ACC112 (cell line): ENCODE measurements at regions not wholly inside any gene's neighbourhood (a gene's known extent, or its start where the extent isn't known, plus 50 kb on each side); places are given as distances from the start of the nearest gene placed in this dataset.
"Not testable (repeated sequence)": the region's sequence is repeated elsewhere in the genome, so short reads cannot be mapped to it uniquely, and the experiment has no call there.

Source experiments
- H2AFZ ChIP-seq: fragments of 200-600 bp; sonication (generic); one replicate; pipeline ENCODE4 v1.6.0; 2017; ENCODE audit warnings: antibody characterized with exemption, low read length; ENCODE audit not compliant: unreplicated experiment
- H3K27ac ChIP-seq: fragments of 200-600 bp; sonication (generic); 2 replicates; pipeline ENCODE4 v1.5.1; 2014; ENCODE audit warnings: low read depth, mild to moderate bottlenecking, antibody characterized with exemption, low read length, moderate library complexity
- H3K27me3 ChIP-seq: fragments of 200-600 bp; sonication (generic); 2 replicates; pipeline ENCODE4 v1.6.1; 2014; ENCODE audit warnings: mild to moderate bottlenecking, antibody characterized with exemption, low read length, moderate library complexity, mixed read lengths; ENCODE audit not compliant: insufficient read depth
- H3K36me3 ChIP-seq: fragments of 200-600 bp; sonication (generic); 2 replicates; pipeline ENCODE4 v1.6.1; 2016; ENCODE audit warnings: mild to moderate bottlenecking, antibody characterized with exemption, low read length, moderate library complexity, mixed read lengths; ENCODE audit not compliant: insufficient read depth
- H3K4me1 ChIP-seq: fragments of 200-600 bp; sonication (generic); one replicate; pipeline ENCODE4 v1.6.1; 2016; ENCODE audit warnings: low read length, mixed read lengths; ENCODE audit not compliant: insufficient read depth, unreplicated experiment, control insufficient read depth
- H3K4me3 ChIP-seq: fragments of 200-600 bp; sonication (generic); 2 replicates; pipeline ENCODE4 v1.5.1; 2014; ENCODE audit warnings: mild to moderate bottlenecking, low read depth, low read length
- H3K79me2 ChIP-seq: fragments of 200-600 bp; sonication (generic); one replicate; pipeline ENCODE4 v1.6.0; 2016; ENCODE audit warnings: low read length; ENCODE audit not compliant: control insufficient read depth, unreplicated experiment, insufficient read depth

DNA sequence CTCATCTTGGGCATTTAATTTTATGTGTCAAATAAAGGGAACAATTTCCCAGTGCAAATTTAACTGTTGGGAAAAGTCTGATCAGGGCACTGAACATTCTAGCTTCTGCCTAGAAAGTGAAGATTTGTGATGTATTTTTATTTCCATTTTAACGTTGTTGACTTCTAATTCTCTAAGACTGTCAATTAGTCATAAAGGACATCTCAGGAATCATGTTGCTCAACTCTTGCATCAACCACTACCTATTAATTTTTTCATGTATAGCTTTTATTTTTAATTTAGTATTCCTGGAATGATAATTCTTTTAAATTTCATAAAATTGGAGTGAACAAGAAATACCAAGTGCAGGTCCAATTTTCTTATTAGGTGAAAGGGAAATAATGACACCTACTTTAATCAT lies 87.9 kb upstream of the METAP2 start:
- H3K79me2 ChIP-seq = no peaks in the 10 kb centered on the region
- H3K4me1 ChIP-seq = peaks cover 24% of the 10 kb centered on the region
- no peak overlapping the region for H3K27ac ChIP-seq
- peak overlapping the region; percentile 96 for H2AFZ ChIP-seq
- H3K27me3 ChIP-seq = peaks cover 5% of the 10 kb centered on the region; the same call in 1 of the 2 replicates
- H3K4me3 ChIP-seq = peak overlapping the region; percentile 78
- H3K36me3 ChIP-seq = no peaks in the 10 kb centered on the region

DNA sequence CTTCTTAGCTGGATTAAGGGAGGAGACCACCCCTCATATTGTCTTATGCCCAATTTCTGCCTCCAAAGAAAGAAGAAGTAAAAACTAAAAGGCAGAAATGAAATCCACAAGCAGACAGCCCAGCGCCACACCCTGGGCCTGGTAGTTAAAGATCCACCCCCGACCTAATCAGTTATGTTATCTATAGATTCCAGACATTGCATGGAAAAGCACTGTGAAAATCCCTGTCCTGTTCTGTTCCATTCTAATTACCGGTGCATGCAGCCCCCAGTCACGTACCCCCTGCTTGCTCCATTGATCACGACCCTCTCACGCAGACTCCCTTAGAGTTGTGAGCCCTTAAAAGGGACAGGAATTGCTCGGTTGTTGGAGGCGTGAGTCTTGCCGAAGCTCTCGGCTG lies 85.7 kb upstream of the METAP2 start:
- not testable (repeated sequence) for H3K27me3 ChIP-seq, H3K4me3 ChIP-seq, H3K27ac ChIP-seq, H3K79me2 ChIP-seq, H2AFZ ChIP-seq, H3K36me3 ChIP-seq
- H3K4me1 ChIP-seq = peaks cover 17% of the 10 kb centered on the region

DNA sequence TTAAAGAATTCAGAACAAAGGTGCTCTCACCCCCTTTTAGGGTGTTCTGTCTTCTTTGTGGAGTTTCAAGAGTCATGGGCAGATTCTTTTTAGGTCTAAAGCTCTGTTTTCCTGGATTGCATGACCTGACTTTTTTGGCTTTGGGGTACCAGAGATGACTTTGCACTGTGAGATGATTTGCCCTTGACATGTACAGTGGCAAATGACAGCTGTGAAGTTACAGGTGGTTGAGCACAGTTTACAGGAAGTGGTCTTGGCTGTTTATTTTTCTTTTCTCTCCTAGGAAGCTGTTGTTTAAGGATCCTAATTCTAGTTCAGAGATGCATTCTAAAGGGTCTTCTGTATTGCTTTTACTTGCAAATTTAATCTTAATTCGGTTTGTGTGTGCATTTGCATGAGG lies 83.8 kb upstream of the METAP2 start:
- no peak overlapping the region for H3K4me3 ChIP-seq
- no peak overlapping the region for H3K27ac ChIP-seq
- peaks cover 8% of the 10 kb centered on the region; the same call in 1 of the 2 replicates for H3K27me3 ChIP-seq
- no peak overlapping the region for H2AFZ ChIP-seq
- peaks cover 4% of the 10 kb centered on the region for H3K4me1 ChIP-seq
- no peaks in the 10 kb centered on the region for H3K36me3 ChIP-seq
- no peaks in the 10 kb centered on the region for H3K79me2 ChIP-seq

DNA sequence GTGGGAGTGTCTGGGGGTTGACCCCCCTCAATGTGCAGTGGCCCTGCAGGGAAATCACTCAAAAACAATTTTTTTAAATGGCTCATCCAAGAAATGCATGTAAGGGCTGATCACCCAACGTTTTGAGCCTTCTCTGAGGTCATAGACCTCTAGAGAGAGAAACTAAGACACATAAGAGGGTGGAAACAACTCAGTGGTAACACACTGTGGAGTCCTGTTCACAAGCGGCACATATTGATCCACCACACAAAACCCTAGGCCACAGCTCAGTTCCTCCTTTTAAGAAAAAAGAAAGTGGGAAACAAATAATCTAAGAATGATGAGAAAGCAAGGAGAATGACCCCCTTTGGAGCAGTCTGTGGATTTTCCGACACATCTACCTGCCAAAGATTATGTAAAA lies 83.0 kb upstream of the METAP2 start:
- H3K27me3 ChIP-seq = peaks cover 11% of the 10 kb centered on the region; the same call in 1 of the 2 replicates
- no peak overlapping the region for H3K27ac ChIP-seq
- no peaks in the 10 kb centered on the region for H3K36me3 ChIP-seq
- no peaks in the 10 kb centered on the region for H3K79me2 ChIP-seq
- no peak overlapping the region for H3K4me3 ChIP-seq
- H2AFZ ChIP-seq = no peak overlapping the region
- H3K4me1 ChIP-seq = peaks cover under 1% of the 10 kb centered on the region

DNA sequence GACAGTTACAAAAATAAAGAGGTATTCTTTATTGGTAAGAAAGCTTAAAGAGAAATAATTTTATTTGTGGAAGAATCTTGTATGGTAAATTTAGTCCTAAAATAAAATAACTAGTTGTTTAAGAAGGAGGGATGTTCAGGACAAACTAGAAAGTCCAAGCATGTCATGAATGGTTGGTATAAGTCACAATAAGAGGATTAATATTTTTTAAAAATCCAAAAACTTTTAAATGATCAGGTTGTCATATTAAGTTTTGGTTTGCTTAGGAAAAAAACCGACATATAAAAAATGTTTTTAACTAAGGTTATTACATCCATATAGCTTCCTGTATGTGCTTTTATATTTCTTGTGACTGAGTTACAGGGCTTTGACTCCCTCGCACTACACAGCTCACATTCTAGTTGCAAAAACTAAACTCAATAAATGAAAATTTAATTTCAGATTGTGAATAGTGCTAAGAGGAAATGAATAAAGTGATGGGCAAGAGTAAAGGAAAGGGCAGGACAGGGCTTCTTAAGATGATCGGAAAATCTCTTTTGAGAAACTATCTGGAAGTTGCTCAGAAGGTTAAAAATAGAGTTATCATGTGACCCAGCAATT lies 80.7 kb upstream of the METAP2 start:
- Histone ChIP-seq H2AFZ (no peak overlapping the region), H3K79me2 (no peaks in the 10 kb centered on the region), H3K36me3 (no peaks in the 10 kb centered on the region), H3K4me3 (no peak overlapping the region), H3K27me3 (peaks cover 13% of the 10 kb centered on the region; the same call in 1 of the 2 replicates), H3K4me1 (peaks cover 8% of the 10 kb centered on the region), H3K27ac (no peak overlapping the region)

DNA sequence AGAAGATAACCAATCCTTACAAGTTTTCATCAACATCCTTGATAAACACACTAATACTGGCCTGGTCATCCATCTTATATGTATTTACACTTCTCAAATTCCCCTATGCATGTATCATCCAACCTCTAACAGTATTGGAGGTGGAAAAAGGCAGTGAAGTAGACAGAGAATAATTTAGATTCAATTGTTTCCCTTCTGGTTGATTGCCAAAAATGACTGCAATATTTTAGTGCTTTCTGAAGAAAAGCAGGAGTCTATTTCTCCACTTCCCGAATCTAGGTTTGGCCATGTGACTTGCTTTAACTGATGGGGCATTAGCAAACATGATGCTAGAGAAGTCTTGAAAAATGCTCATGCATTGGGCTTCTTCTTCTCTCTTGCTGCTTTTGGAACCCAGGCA lies 78.3 kb upstream of the METAP2 start:
- Histone ChIP-seq H3K4me1 (peaks cover 8% of the 10 kb centered on the region), H2AFZ (no peak overlapping the region), H3K36me3 (no peaks in the 10 kb centered on the region), H3K79me2 (no peaks in the 10 kb centered on the region), H3K27ac (no peak overlapping the region), H3K27me3 (peaks cover 19% of the 10 kb centered on the region; the same call in 1 of the 2 replicates), H3K4me3 (no peak overlapping the region)

DNA sequence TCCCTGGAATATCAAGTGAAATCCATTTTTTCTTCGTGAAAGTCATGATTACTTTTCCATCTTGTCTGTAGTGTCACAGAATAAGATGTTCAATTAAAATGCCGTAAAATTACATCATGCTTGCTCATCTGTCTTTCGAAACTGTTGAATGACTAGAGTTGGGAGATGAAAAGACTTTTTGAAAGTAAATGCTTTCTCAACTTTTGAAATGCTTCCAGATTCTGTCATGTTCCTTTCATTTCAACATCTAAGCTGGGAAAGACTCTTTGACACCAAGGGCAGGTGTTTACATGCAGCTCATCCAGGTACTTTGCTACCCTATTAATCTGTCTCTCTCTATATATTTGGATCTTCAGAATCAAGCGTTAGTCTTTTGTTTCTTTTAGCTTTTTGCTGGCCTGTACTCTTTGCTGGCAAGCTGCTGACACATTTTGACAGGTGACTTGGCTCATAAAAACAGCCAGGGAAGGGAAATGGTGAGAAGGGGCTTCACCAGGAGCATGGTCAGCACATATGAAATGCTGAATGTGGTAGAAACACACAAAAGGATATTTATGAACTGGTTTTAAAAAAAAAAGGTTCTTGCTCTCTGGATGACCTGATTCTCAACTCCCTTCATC lies 77.0 kb upstream of the METAP2 start:
- Histone ChIP-seq H3K27me3 (peaks cover 24% of the 10 kb centered on the region), H3K79me2 (no peaks in the 10 kb centered on the region), H3K4me1 (peaks cover 8% of the 10 kb centered on the region), H2AFZ (no peak overlapping the region), H3K4me3 (no peak overlapping the region), H3K36me3 (no peaks in the 10 kb centered on the region), H3K27ac (no peak overlapping the region)

DNA sequence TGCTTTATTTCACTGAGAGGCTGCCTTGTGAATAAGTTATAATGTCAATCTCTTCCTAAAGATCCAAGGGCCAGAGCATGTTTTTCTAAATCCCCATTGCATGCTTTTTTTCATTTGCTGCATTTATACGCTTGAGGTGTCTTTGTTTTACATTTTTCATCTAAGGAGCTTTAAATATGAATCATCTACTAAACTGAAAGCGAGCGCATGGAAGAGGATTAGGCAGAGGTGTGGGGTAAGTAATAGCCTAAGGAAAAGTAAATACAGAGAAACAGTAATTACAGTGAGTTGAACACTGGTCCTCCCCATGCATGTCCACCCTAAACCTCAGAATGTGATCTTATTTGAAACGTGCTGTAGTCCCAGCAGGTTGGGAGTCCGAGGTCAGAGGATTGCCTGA lies 76.4 kb upstream of the METAP2 start:
- no peaks in the 10 kb centered on the region for H3K79me2 ChIP-seq
- no peaks in the 10 kb centered on the region for H3K36me3 ChIP-seq
- H3K4me1 ChIP-seq = peaks cover 8% of the 10 kb centered on the region
- H2AFZ ChIP-seq = no peak overlapping the region
- H3K27ac ChIP-seq = no peak overlapping the region
- H3K4me3 ChIP-seq = no peak overlapping the region
- peaks cover 30% of the 10 kb centered on the region for H3K27me3 ChIP-seq

DNA sequence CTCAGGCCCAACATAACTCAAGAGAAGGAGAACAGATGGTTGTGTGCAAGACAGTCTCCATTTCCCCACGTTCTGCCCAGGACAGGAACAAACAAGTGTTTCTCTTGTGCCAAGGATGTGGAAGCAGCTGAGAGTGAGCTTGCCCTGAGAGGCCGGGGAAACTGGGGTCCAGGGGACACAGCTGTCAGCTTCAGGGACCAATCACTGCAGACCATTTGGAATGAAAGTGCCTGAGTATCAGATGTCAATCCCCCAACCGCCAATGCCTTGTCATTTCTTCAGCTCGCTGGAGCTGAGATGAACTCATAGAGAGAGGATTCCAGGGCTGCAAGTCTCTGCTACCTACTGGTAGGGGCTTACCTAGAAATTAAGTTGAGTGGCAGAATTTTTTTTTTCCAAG lies 71.9 kb upstream of the METAP2 start:
- peaks cover under 1% of the 10 kb centered on the region for H3K4me1 ChIP-seq
- H3K27ac ChIP-seq = no peak overlapping the region
- H3K36me3 ChIP-seq = no peaks in the 10 kb centered on the region
- no peaks in the 10 kb centered on the region for H3K79me2 ChIP-seq
- peaks cover 34% of the 10 kb centered on the region for H3K27me3 ChIP-seq
- H2AFZ ChIP-seq = no peak overlapping the region
- no peak overlapping the region for H3K4me3 ChIP-seq

DNA sequence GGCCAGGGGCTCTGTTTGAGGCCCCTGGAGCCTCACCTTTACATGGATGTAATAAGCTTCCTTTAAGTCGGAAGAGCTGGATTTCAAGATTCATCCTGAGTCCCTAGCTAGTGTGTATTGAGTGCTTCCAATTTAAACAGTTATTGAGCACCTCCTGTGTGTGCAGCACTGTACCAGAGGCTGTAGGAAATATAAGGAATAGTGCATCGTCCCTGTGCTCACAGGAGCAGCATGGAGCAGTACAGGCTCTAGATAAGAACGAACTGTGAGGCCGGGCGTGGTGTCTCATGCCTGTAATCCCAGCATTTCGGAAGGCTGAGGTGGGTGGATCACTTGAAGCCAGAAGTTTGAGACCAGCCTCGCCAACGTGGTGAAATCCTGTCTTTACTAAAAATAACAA lies 65.8 kb upstream of the METAP2 start:
- peaks cover 5% of the 10 kb centered on the region for H3K4me1 ChIP-seq
- H3K79me2 ChIP-seq = no peaks in the 10 kb centered on the region
- H3K27me3 ChIP-seq = peaks cover 19% of the 10 kb centered on the region
- no peak overlapping the region for H3K27ac ChIP-seq
- H3K4me3 ChIP-seq = no peak overlapping the region
- no peaks in the 10 kb centered on the region for H3K36me3 ChIP-seq
- H2AFZ ChIP-seq = no peak overlapping the region

DNA sequence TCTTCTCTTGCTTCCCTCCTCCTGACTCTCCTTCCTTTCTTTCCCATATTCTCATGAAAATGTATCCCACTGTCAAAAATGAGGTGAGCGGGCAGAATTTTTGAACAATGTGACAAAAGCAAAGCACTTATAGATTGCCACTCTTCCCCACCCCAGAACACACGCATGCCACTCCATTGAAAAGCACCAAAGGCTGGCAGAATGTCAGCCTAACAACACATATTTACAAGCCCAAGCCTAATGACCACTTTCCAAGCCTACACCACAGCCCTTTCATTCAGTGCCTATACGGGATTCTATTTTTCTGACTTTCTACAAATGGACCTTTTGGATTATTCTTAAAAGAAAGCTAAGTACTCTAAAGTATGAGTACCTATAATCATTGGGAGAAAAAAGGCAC lies 62.9 kb upstream of the METAP2 start:
- Histone ChIP-seq H2AFZ (no peak overlapping the region), H3K36me3 (no peaks in the 10 kb centered on the region), H3K4me3 (no peak overlapping the region), H3K79me2 (no peaks in the 10 kb centered on the region), H3K4me1 (peaks cover 5% of the 10 kb centered on the region), H3K27ac (no peak overlapping the region), H3K27me3 (peaks cover 14% of the 10 kb centered on the region)
